ENCODE measurements at regions not wholly inside any gene's neighbourhood (a gene's known extent, or its start where the extent isn't known, plus 50 kb on each side); places are given as distances from the start of the nearest gene placed in this dataset.
"Not testable (repeated sequence)": the region's sequence is repeated elsewhere in the genome, so short reads cannot be mapped to it uniquely, and the experiment has no call there.

DNA sequence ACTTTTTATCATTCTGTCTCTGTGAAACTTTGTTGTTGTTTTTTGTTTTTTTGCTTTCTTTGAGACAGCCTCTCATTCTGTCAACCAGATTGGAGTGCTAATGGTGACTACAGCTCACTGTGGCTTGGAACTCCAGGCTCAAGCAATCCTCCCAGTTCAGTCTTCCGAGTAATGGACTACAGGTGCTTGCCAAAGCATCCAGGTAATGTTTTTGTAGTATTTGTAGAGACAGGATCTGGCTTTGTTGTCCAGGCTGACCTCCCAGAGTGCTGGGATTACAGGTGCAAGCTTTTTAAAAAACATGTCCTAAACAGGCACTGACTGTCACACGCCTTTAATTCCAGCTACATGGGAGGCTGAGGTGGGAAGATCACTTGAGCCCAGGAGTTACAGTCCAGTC, 235.1 kb downstream of the MEF2C start:
- Mint-ChIP-seq H3K4me3 (no peak overlapping the region), H3K27ac (no peak overlapping the region), H3K27me3 (peaks cover 8 to 29% of the 10 kb centered on the region in 2 donors), H3K36me3 (no peaks in the 10 kb centered on the region), H3K9me3 (peaks cover 0 to 1% (median 0%) of the 10 kb centered on the region in 5 donors), H3K4me1 (no peaks in the 10 kb centered on the region)
- Histone ChIP-seq H3K4me3 (ENCODE audit: low read length) (no peak overlapping the region), H3K27me3 (ENCODE audit: insufficient read depth, low read length, poor library complexity, severe bottlenecking) (no peaks in the 10 kb centered on the region), H3K4me1 (ENCODE audit: insufficient read depth, low read length) (no peaks in the 10 kb centered on the region), H3K36me3 (ENCODE audit: insufficient read depth, low read length) (no peaks in the 10 kb centered on the region), H3K9me3 (ENCODE audit: low read length) (no peaks in the 10 kb centered on the region), H3K27ac (ENCODE audit: low read depth, low read length) (no peak overlapping the region)
- CTCF ChIA-PET = no interaction called here
- POLR2A ChIA-PET = no interaction called here
- DNase-seq = no peak

DNA sequence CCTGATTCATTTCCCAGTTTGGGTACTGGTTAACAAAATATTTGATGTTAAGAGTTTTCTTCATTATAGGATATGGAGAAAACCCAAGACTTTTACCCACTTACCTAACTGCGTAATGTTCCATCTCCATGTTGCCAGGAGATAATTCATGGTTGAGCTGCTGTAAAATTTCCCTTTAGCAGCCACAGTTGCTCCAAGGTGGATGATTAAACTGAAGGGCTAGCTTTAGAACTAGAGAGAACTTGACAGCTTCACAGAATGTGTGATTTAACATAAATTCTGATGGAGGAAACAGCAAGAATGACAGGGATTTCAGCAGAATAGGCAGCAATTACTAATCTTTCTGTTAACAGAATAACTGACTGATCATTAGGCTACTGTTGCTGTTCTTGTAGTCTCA, 236.1 kb downstream of the MEF2C start:
- Histone ChIP-seq H3K27ac (ENCODE audit: low read depth, low read length) (no peak overlapping the region), H3K4me1 (ENCODE audit: insufficient read depth, low read length) (no peaks in the 10 kb centered on the region), H3K27me3 (ENCODE audit: insufficient read depth, low read length, poor library complexity, severe bottlenecking) (no peaks in the 10 kb centered on the region), H3K4me3 (ENCODE audit: low read length) (no peak overlapping the region), H3K9me3 (ENCODE audit: low read length) (no peaks in the 10 kb centered on the region), H3K36me3 (ENCODE audit: insufficient read depth, low read length) (no peaks in the 10 kb centered on the region)
- Mint-ChIP-seq H3K9me3 (no peaks in the 10 kb centered on the region), H3K27ac (no peak overlapping the region), H3K27me3 (peaks cover 6 to 26% of the 10 kb centered on the region in 2 donors), H3K4me3 (no peak overlapping the region), H3K36me3 (no peaks in the 10 kb centered on the region), H3K4me1 (no peaks in the 10 kb centered on the region)
- CTCF ChIA-PET = no interaction called here
- DNase-seq = no peak
- POLR2A ChIA-PET = no interaction called here

- Mint-ChIP-seq H3K27ac (no peak overlapping the region), H3K36me3 (no peaks in the 10 kb centered on the region), H3K9me3 (no peaks in the 10 kb centered on the region), H3K4me1 (no peaks in the 10 kb centered on the region), H3K4me3 (no peak overlapping the region), H3K27me3 (peaks cover 4 to 30% of the 10 kb centered on the region in 2 donors)
- no peaks in the 10 kb centered on the region for H3K36me3 ChIP-seq (ENCODE audit: insufficient read depth, low read length)
- CTCF ChIA-PET = no interaction called here
- H3K27ac ChIP-seq (ENCODE audit: low read depth, low read length) = no peak overlapping the region
- H3K4me1 ChIP-seq (ENCODE audit: insufficient read depth, low read length) = no peaks in the 10 kb centered on the region
- H3K4me3 ChIP-seq (ENCODE audit: low read length) = no peak overlapping the region
- DNase-seq = no peak
- no peaks in the 10 kb centered on the region for H3K9me3 ChIP-seq (ENCODE audit: low read length)
- POLR2A ChIA-PET = no interaction called here
- no peaks in the 10 kb centered on the region for H3K27me3 ChIP-seq (ENCODE audit: insufficient read depth, low read length, poor library complexity, severe bottlenecking)
These were observed 238.3 kb downstream of the MEF2C start for GRCh38 chr5:88644676-88645075.

GRCh38 chr5:88643315-88643714, 239.7 kb downstream of the MEF2C start:
- ChIA-PET CTCF (interaction anchor here (1.2 kb wide), 1 partner anchor 48 kb away, joined by 3 read pairs; no protein-coding TSS in a partner anchor), POLR2A (no interaction called here)
- no peaks in the 10 kb centered on the region for H3K27me3 ChIP-seq (ENCODE audit: insufficient read depth, low read length, poor library complexity, severe bottlenecking)
- H3K9me3 ChIP-seq (ENCODE audit: low read length) = no peaks in the 10 kb centered on the region
- H3K36me3 ChIP-seq (ENCODE audit: insufficient read depth, low read length) = no peaks in the 10 kb centered on the region
- H3K4me1 Mint-ChIP-seq = no peaks in the 10 kb centered on the region
- peaks cover 4 to 34% of the 10 kb centered on the region in 2 donors for H3K27me3 Mint-ChIP-seq
- H3K4me1 ChIP-seq (ENCODE audit: insufficient read depth, low read length) = no peaks in the 10 kb centered on the region
- H3K4me3 Mint-ChIP-seq = no peak overlapping the region
- H3K36me3 Mint-ChIP-seq = no peaks in the 10 kb centered on the region
- no peak overlapping the region for H3K27ac Mint-ChIP-seq
- no peak overlapping the region for H3K4me3 ChIP-seq (ENCODE audit: low read length)
- no peak for DNase-seq
- H3K27ac ChIP-seq (ENCODE audit: low read depth, low read length) = no peak overlapping the region
- no peaks in the 10 kb centered on the region for H3K9me3 Mint-ChIP-seq

DNA sequence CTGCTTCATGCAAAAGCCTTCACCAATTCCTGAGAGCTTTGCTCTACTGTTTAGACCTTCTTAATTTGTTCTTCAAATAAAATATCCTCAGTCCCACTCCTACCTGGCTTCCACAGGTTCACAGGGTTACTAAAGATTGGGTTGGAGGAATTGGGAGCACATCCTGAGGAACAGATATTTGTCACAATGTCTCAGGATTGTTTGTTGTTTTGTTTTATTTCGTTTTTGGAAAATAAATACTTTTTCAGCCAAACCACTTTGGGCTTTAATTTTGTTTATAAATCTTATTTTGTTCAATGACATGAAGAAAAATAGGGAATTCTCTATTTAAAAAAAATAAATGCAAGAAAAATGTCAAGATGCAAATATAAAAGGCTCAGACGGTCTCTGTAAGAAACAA, 249.0 kb downstream of the MEF2C start:
- Mint-ChIP-seq H3K4me3 (no peak overlapping the region), H3K36me3 (no peaks in the 10 kb centered on the region), H3K4me1 (no peaks in the 10 kb centered on the region), H3K9me3 (no peaks in the 10 kb centered on the region), H3K27ac (no peak overlapping the region), H3K27me3 (peaks cover 0 to 27% of the 10 kb centered on the region in 2 donors)
- Histone ChIP-seq H3K4me3 (ENCODE audit: low read length) (no peak overlapping the region), H3K27me3 (ENCODE audit: insufficient read depth, low read length, poor library complexity, severe bottlenecking) (no peaks in the 10 kb centered on the region), H3K9me3 (ENCODE audit: low read length) (no peaks in the 10 kb centered on the region), H3K36me3 (ENCODE audit: insufficient read depth, low read length) (no peaks in the 10 kb centered on the region), H3K4me1 (ENCODE audit: insufficient read depth, low read length) (no peaks in the 10 kb centered on the region), H3K27ac (ENCODE audit: low read depth, low read length) (no peak overlapping the region)
- CTCF ChIA-PET = no interaction called here
- no peak for DNase-seq
- POLR2A ChIA-PET = no interaction called here

- H3K4me1 ChIP-seq (ENCODE audit: insufficient read depth, low read length); H3K27ac ChIP-seq (ENCODE audit: low read depth, low read length); H3K9me3 ChIP-seq (ENCODE audit: low read length); H3K27me3 ChIP-seq (ENCODE audit: insufficient read depth, low read length, poor library complexity, severe bottlenecking); H3K4me1 Mint-ChIP-seq; H3K4me3 ChIP-seq (ENCODE audit: low read length); CTCF ChIA-PET; H3K36me3 Mint-ChIP-seq; DNase-seq; H3K4me3 Mint-ChIP-seq; H3K36me3 ChIP-seq (ENCODE audit: insufficient read depth, low read length); H3K27ac Mint-ChIP-seq; POLR2A ChIA-PET: not testable (repeated sequence)
- H3K9me3 Mint-ChIP-seq = peaks cover 0 to 21% (median 9%) of the 10 kb centered on the region in 5 donors
- peaks cover 0 to 22% of the 10 kb centered on the region in 2 donors for H3K27me3 Mint-ChIP-seq
These were observed 260.1 kb downstream of the MEF2C start for GRCh38 chr5:88622890-88623289.

DNA sequence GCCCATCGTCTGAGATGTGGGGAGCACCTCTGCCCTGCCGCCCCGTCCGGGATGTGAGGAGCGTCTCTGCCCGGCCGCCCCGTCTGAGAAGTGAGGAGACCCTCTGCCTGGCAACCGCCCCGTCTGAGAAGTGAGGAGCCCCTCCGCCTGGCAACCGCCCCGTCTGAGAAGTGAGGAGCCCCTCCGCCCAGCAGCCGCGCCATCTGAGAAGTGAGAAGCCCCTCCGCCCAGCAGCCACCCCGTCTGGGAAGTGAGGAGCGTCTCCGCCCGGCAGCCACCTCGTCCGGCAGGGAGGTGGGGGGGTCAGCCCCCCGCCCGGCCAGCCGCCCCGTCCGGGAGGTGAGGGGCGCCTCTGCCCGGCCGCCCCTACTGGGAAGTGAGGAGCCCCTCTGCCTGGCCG, 267.2 kb downstream of the MEF2C start:
- H3K36me3 ChIP-seq (ENCODE audit: insufficient read depth, low read length); POLR2A ChIA-PET; H3K27ac ChIP-seq (ENCODE audit: low read depth, low read length); H3K36me3 Mint-ChIP-seq; DNase-seq; H3K27me3 Mint-ChIP-seq; H3K9me3 ChIP-seq (ENCODE audit: low read length); H3K4me1 Mint-ChIP-seq; H3K4me3 Mint-ChIP-seq; H3K27me3 ChIP-seq (ENCODE audit: insufficient read depth, low read length, poor library complexity, severe bottlenecking); H3K27ac Mint-ChIP-seq; CTCF ChIA-PET; H3K4me1 ChIP-seq (ENCODE audit: insufficient read depth, low read length); H3K4me3 ChIP-seq (ENCODE audit: low read length): not testable (repeated sequence)
- H3K9me3 Mint-ChIP-seq = peaks cover 7 to 22% (median 14%) of the 10 kb centered on the region in 5 donors

GRCh38 chr5:88613051-88613450, 269.9 kb downstream of the MEF2C start:
- H3K27ac Mint-ChIP-seq = no peak overlapping the region
- POLR2A ChIA-PET = no interaction called here
- CTCF ChIA-PET = no interaction called here

GRCh38 chr5:88610586-88610985, 272.4 kb downstream of the MEF2C start:
- H3K9me3 Mint-ChIP-seq = peaks cover 0 to 11% (median 6%) of the 10 kb centered on the region in 5 donors
- H3K36me3 ChIP-seq (ENCODE audit: insufficient read depth, low read length) = no peaks in the 10 kb centered on the region
- no peaks in the 10 kb centered on the region for H3K27me3 ChIP-seq (ENCODE audit: insufficient read depth, low read length, poor library complexity, severe bottlenecking)
- H3K4me3 Mint-ChIP-seq = no peak overlapping the region
- no peaks in the 10 kb centered on the region for H3K4me1 Mint-ChIP-seq
- no peaks in the 10 kb centered on the region for H3K36me3 Mint-ChIP-seq
- ChIA-PET CTCF (no interaction called here), POLR2A (no interaction called here)
- H3K9me3 ChIP-seq (ENCODE audit: low read length) = no peaks in the 10 kb centered on the region
- DNase-seq = no peak
- H3K27ac Mint-ChIP-seq = no peak overlapping the region
- no peak overlapping the region for H3K4me3 ChIP-seq (ENCODE audit: low read length)
- peaks cover 11 to 14% of the 10 kb centered on the region in 2 donors for H3K27me3 Mint-ChIP-seq
- H3K27ac ChIP-seq (ENCODE audit: low read depth, low read length) = no peak overlapping the region
- no peaks in the 10 kb centered on the region for H3K4me1 ChIP-seq (ENCODE audit: insufficient read depth, low read length)

More at GRCh38 chr5:88613051-88613450, 269.9 kb downstream of the MEF2C start:
- peaks cover 9 to 14% of the 10 kb centered on the region in 2 donors for H3K27me3 Mint-ChIP-seq
- H3K9me3 ChIP-seq (ENCODE audit: low read length) = no peaks in the 10 kb centered on the region
- no peak for DNase-seq
- no peaks in the 10 kb centered on the region for H3K36me3 ChIP-seq (ENCODE audit: insufficient read depth, low read length)
- no peak overlapping the region for H3K27ac ChIP-seq (ENCODE audit: low read depth, low read length)
- no peaks in the 10 kb centered on the region for H3K27me3 ChIP-seq (ENCODE audit: insufficient read depth, low read length, poor library complexity, severe bottlenecking)
- no peak overlapping the region for H3K4me3 Mint-ChIP-seq
- no peaks in the 10 kb centered on the region for H3K4me1 ChIP-seq (ENCODE audit: insufficient read depth, low read length)
- H3K4me1 Mint-ChIP-seq = no peaks in the 10 kb centered on the region
- no peak overlapping the region for H3K4me3 ChIP-seq (ENCODE audit: low read length)
- H3K9me3 Mint-ChIP-seq = peaks cover 5 to 16% (median 7%) of the 10 kb centered on the region in 5 donors
- H3K36me3 Mint-ChIP-seq = no peaks in the 10 kb centered on the region

Measured in CD8-positive, alpha-beta memory T cell (primary cell).